GM12891 (cell line): ENCODE measurements at regions not wholly inside any gene's neighbourhood (a gene's known extent, or its start where the extent isn't known, plus 50 kb on each side); places are given as distances from the start of the nearest gene placed in this dataset.

Experiments used
- DNase-seq: peaks from one replicate; pipeline ENCODE4 v3.0.0; 2011; ENCODE audit warnings: low spot score; ENCODE audit not compliant: insufficient read length
- FAIRE-seq: peaks from 2 replicates; lab custom pipeline; 2011; peaks lifted over from hg19 to GRCh38; lab: Jason Lieb, UNC
- PAX5 ChIP-seq: IDR thresholded peaks from 2 replicates; pipeline ENCODE4 v1.6.1; 2011; ENCODE audit warnings: low read length, moderate library complexity, mild to moderate bottlenecking; ENCODE audit not compliant: insufficient read depth, severe bottlenecking
- POLR2A ChIP-seq: IDR thresholded peaks from 2 replicates; pipeline ENCODE4 v1.6.1; 2011; ENCODE audit warnings: low read depth, low read length, control low read depth
- POLR2AphosphoS5 ChIP-seq: IDR thresholded peaks from 2 replicates; pipeline ENCODE4 v1.6.1; 2011; ENCODE audit warnings: low read depth, low read length, control low read depth
- POU2F2 ChIP-seq: IDR thresholded peaks from 2 replicates; pipeline ENCODE4 v1.6.1; 2011; ENCODE audit warnings: low read depth, mild to moderate bottlenecking, control low read depth, low read length, moderate library complexity
- SPI1 ChIP-seq: IDR thresholded peaks from 2 replicates; pipeline ENCODE4 v1.6.1; 2011; ENCODE audit warnings: low read depth, low read length, control low read depth
- TAF1 ChIP-seq: IDR thresholded peaks from 2 replicates; pipeline ENCODE4 v1.6.1; 2011; ENCODE audit warnings: low read depth, low read length, control low read depth

DNA sequence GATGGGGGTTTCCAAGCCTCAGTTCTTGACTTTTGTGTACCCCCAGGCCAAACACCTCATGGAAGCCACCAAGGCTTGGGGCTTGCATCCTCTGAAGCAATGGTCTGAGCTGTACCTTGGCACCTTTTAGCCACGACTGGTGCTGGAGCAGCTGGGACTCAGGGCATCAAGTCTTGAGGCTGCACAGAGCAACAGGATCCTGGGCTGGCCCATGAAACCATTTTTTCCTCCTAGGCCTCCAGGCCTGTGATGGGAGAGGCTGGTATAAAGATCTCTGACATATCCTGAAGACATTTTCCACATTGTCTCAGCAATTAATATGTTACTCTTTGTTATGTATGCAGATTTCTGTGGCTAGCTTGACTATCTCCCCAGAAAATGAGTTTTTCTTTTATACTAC lies 269.1 kb upstream of the TBX18 start:
- TF ChIP-seq POLR2A = no peak
- TF ChIP-seq POLR2AphosphoS5 = no peak
- no peak for TF ChIP-seq POU2F2
- no peak for TF ChIP-seq TAF1
- no peak for TF ChIP-seq SPI1
- no peak for DNase-seq
- no peak for FAIRE-seq

DNA sequence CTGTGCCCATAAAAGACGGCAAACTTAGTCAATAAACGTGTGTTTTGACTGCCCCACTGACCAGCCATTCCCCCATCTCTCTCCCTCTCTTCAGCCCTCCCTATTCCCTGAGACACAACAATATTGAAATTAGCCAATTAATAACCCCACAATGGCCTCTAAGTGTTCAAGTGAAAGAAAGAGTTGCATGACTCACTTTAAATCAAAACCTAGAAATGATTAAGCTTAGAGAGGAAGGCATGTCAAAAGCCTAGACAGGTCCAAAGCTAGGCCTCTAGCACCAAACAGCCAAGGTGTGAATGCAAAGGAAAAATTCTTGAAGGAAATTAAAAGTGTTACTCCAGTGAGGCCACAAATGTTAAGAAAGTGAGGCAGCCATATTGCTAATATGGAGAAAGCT lies 261.6 kb upstream of the TBX18 start:
- FAIRE-seq = no peak
- DNase-seq = no peak

DNA sequence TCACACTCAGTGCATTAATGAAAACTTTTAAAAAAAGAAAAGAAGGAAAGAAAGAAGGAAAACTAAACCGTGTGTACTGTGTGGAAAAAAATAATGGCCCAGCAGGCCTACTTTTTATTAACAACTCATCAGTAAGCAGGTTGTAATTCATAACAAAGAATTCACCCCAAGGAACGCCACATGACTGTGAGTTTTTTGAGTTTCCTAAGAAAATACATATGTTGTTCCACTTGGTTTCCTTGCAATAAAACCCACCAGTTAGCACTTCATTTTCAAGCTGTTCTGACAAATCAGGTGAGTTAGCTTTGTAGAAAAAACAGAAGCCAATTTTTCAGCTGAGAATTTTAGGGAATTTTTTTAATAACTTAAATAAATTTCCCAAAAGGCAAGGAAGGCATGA lies 259.3 kb upstream of the TBX18 start:
- FAIRE-seq (no peak), DNase-seq (no peak)
- no peak for TF ChIP-seq POU2F2
- no peak for TF ChIP-seq PAX5
- no peak for TF ChIP-seq POLR2AphosphoS5
- no peak for TF ChIP-seq TAF1
- TF ChIP-seq POLR2A = no peak
- no peak for TF ChIP-seq SPI1

More for the DNA sequence above, 261.6 kb upstream of the TBX18 start:
- no peak for TF ChIP-seq SPI1
- TF ChIP-seq PAX5 = no peak
- no peak for TF ChIP-seq POU2F2
- no peak for TF ChIP-seq POLR2A

DNA sequence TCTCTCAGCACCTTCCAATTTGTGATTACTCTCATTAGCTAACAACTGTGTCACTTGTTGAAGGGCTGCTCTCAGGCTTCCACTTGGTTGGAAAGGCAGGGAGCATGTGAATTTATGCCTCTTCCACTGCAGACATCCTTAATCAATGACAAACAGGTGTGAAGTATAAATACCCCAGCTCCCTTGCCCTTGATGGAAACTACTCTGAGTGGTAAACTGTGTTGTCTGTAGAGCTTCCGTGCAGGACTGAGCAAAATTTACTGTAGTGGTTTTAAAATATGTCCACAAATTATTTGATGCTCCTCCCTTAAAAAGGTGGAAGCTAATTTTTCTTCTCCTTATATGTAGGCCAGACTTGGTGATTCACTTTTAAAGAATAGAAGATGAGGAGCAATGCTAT lies 253.0 kb upstream of the TBX18 start:
- no peak for FAIRE-seq
- no peak for DNase-seq
- TF ChIP-seq POLR2AphosphoS5 (no peak), TAF1 (no peak), POLR2A (no peak), POU2F2 (no peak), SPI1 (no peak)

DNA sequence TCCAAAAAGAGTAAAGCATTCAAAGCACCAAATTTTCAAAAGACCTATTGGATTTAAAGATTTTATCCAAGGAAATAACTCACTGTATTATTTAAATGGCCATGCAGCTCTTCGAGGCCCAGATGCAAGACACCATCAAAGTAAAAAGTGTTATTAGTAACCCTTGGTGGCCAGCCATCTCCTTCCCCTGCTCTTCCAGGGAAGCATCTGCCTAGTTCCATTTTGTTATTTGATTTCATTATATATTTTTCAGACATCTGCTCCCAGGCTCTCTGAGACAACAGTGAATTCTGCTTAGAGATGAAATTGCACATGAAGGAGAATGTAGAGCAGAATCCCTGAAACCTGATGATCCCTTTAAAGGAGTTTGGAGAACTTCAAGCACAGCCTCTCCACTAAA lies 252.3 kb upstream of the TBX18 start:
- TF ChIP-seq POLR2AphosphoS5 = no peak
- no peak for TF ChIP-seq PAX5
- FAIRE-seq (no peak), DNase-seq (no peak)

DNA sequence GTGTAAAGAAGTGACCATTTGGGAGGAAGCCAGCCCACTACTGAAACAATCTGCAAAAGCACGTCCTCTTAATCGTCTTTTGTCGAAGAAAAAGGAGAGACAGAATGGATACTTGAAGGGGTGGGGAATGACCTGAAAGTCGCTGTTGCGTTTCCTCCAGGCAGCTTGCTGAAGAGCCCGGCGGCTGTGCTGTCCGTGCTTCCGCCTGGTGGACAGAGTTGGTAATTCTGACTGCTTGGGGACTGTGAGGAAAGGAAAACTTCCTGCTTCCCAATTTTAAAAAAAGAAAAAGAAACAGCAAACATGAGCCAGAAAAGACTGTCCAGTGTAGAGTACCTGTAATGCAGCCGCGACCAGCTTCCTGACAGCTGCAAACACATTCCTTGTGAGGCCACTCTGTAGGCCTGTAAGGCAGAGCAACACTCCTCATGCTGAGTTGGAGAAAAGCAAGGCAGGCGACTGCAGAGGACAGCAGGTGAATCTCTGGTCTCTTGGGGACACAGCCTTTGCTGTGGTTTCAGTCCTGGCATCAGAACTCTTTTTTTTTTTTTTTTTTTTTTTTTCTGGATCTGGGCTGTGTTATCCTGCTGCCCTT lies 251.1 kb upstream of the TBX18 start:
- no peak for DNase-seq
- FAIRE-seq = no peak
- TF ChIP-seq SPI1 (no peak), POLR2A (no peak), POLR2AphosphoS5 (no peak), POU2F2 (no peak), TAF1 (no peak), PAX5 (no peak)

DNA sequence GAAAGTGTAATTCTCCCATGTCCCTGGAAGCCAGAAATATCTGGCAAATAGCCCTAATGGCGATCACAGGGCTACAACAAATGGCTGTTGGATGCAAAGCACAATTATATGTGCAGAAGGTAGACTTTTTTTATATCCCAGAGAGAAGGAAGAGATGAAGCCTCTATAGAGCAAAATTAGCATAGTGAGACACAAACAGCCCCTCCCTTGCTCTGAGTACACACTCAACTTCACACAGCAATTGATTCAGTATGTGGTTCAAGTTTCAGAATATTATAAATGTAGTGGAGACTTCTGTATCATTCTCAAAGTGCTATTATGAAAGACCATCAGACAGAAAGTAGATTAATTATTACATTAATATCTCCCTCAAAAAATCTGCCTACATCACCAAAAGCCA lies 246.5 kb upstream of the TBX18 start:
- FAIRE-seq (no peak), DNase-seq (no peak)
- TF ChIP-seq SPI1 (no peak), TAF1 (no peak), PAX5 (no peak), POLR2A (no peak), POLR2AphosphoS5 (no peak), POU2F2 (no peak)

DNA sequence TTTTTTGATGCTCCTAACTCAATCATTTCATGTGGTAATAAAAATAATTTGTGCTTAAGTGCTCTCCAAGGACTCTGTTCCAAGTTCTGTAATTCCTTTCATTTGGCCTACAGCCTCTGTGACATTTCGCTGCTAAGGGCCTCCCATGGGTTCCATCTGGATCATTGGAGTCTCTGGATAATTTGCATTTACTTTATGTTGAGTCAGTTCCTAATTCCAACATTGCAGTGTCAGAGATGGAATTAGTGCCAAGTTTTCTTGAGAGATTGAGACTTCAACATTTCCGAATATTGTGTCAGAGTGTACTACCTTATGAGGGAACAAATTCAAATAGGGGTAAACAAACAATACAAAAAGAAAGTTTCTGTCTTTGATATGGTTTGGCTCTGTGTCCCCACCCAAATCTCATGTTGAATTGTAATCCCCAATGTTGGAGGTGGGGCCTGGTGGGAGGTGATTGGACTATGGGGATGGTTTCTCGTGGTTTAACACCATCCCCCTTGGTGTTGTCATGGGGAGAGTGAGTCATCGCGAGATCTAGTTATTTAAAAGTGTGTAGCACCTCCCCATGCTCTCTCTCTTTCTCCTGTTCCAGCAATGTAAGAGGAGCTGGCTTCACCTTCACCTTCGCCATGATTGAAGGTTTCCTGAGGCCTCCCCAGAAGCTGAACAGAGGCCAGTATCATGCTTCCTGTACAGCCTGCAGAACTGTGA lies 244.1 kb upstream of the TBX18 start:
- TF ChIP-seq SPI1 (no peak), PAX5 (no peak), TAF1 (no peak), POLR2AphosphoS5 (no peak), POU2F2 (no peak), POLR2A (no peak)
- DNase-seq (no peak), FAIRE-seq (no peak)

DNA sequence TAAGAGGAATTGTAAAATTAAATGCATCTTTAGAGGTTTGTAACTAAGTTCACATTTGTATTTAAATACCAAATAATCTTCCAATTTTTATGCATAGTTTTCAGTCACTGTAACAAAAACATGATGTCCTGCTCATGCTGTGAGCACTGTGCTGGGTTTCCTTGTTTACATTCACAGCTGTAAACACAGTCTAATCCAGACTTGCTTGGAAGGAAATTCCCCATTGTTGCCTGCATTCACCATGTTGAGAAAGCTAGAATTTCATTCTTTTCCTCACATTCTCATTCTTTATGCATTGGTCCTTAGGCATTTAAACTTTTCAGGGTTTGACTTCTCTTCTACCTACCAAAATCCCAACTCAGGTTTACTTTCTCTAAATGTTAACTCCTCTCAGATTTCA lies 242.0 kb upstream of the TBX18 start:
- TF ChIP-seq POLR2AphosphoS5 (no peak), PAX5 (no peak), POU2F2 (no peak), TAF1 (no peak), SPI1 (no peak), POLR2A (no peak)
- DNase-seq (no peak), FAIRE-seq (no peak)

DNA sequence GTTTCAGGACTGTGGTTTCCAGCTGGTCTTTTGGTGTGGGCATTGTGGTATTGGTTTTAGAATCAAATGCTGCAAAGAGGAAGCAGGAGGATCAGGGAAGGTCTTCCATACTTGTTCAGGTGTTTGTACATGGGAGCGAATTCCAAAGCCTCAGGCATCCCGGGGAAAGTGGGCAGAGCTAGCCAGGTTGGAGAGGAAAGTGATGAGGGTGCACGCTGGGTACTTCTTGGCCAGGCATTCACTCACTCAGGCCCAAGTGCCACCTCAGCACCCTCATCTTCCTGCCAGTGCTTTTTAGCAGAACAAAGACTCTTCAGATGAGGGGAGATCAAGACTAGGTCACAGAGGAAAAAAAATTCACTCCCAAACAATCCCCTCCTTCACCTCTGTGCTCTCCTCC lies 241.1 kb upstream of the TBX18 start:
- TF ChIP-seq POU2F2 (no peak), PAX5 (no peak), POLR2AphosphoS5 (no peak), TAF1 (no peak), SPI1 (no peak), POLR2A (no peak)
- FAIRE-seq (no peak), DNase-seq (no peak)

DNA sequence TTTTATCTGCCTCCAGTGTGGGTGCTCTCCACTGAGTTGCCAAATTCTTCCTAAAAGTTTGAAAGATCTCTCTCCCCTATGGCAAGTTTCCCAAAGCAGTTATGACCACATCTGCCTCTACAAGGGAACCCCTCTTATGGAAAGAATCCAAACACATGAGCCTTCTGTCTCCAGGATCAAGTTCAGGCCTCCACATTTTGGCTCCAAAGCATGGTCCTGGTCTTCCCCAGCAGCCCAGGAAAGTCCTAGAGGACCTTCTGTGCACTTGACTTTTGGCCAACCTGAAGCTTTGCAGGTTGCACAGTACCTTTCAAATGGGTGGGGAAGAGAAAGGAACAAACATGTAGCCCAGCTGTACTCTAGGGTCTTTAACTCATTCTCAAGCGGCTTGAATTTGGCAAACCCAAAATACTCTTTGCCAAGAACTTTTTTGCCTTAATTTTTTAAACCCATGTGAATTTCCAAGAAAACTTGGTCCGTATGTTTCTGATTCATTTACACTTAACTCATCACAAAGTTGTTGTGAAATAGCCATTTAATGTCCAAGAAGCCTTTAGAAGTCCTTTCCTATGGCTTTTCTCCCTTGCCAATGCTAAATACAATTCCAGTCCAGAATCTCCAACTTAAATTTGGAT lies 240.1 kb upstream of the TBX18 start:
- TF ChIP-seq PAX5 = no peak
- DNase-seq (no peak), FAIRE-seq (no peak)

DNA sequence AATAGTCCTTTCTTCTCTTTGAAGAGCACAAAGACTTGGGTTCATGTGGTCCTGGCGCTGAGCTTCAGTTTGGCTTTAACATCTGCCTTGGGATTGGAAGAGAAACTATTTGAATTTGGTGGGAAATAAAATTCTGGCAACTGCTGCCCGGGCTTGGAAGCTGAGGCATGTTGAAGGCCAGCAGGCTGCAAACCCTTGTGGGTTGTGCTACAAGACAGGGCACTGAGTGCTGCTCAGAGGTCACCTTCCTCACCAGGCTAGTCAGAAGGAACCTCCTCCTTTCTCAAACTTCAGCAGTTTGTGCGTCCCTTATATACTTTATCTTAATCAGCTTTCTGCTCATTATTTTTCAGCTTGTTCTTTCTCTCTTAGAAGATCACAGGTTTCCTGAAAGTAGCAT lies 238.4 kb upstream of the TBX18 start:
- FAIRE-seq (no peak), DNase-seq (no peak)
- TF ChIP-seq POU2F2 (no peak), PAX5 (no peak), SPI1 (no peak), POLR2AphosphoS5 (no peak), POLR2A (no peak), TAF1 (no peak)
